HEK293 (cell line): ENCODE measurements at regions not wholly inside any gene's neighbourhood (a gene's known extent, or its start where the extent isn't known, plus 50 kb on each side); places are given as distances from the start of the nearest gene placed in this dataset.

ENCODE experiments used
- PRDM1 ChIP-seq: fragments of 450-650 bp; formaldehyde crosslinking; IDR thresholded peaks from 2 replicates; pipeline ENCODE4; 2016; ENCODE audit warnings: missing biosample characterization, missing genetic modification characterization
- YY1 ChIP-seq: fragments of 450-650 bp; formaldehyde crosslinking; IDR thresholded peaks from 2 replicates; pipeline ENCODE4 v1.5.1; 2018; ENCODE audit warnings: missing biosample characterization, missing genetic modification characterization
- ZNF140 ChIP-seq: fragments of 450-650 bp; formaldehyde crosslinking; IDR thresholded peaks from 2 replicates; pipeline ENCODE4 v1.5.1; 2016; ENCODE audit warnings: missing biosample characterization, missing genetic modification characterization
- ZNF274 ChIP-seq, 2 experiments: fragments of 200-500 bp in 1 of 2; fragments of 450-650 bp in 1 of 2; sonication (Bioruptor generic) in 1 of 2; formaldehyde crosslinking in 1 of 2; IDR thresholded peaks; 2 replicates each; pipeline versions ENCODE4 v1.5.1 to v1.6.1; 2014 to 2016; ENCODE audit warnings: borderline replicate concordance in 1 of 2, inconsistent platforms in 1 of 2, low read length in 1 of 2, missing biosample characterization in 1 of 2, missing genetic modification characterization in 1 of 2
- ZNF302 ChIP-seq: fragments of 450-650 bp; formaldehyde crosslinking; IDR thresholded peaks from 2 replicates; pipeline ENCODE4 v1.5.1; 2016; ENCODE audit warnings: missing biosample characterization, missing genetic modification characterization, low read depth
- ZNF48 ChIP-seq: fragments of 450-650 bp; formaldehyde crosslinking; IDR thresholded peaks from 2 replicates; pipeline ENCODE4 v1.5.1; 2016; ENCODE audit warnings: missing biosample characterization, missing genetic modification characterization
- TF ChIP-seq, protein P1 (sequence below): fragments of 450-650 bp; formaldehyde crosslinking; IDR thresholded peaks from 2 replicates; pipeline ENCODE4 v1.5.1; 2016; ENCODE audit warnings: missing biosample characterization, missing genetic modification characterization
- TF ChIP-seq, protein P2 (sequence below): fragments of 450-650 bp; formaldehyde crosslinking; IDR thresholded peaks from 2 replicates; pipeline ENCODE4 v1.5.1; 2016; ENCODE audit warnings: missing biosample characterization, missing genetic modification characterization

DNA sequence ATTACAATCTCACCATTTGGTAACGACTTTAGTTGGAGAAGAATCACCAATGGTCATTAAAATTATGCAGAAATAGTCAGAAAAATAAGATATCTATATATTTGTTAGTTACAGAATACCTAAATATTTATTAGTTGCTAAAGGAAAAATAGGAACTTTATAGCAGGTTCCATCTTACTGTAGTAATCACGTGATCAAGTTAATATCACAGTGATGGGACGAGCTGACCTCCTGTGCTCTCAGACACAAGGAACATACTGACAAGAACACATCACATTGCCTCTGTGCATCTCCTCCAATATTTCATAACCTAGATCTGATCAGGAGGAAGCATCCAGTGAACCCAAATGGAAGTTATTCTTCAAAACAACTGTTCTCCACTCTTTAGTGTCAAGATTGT lies 215.3 kb downstream of the GALR1 start:
- no peak for TF ChIP-seq ZNF48 (tag by site-specific recombination)
- TF ChIP-seq, protein P1, sequence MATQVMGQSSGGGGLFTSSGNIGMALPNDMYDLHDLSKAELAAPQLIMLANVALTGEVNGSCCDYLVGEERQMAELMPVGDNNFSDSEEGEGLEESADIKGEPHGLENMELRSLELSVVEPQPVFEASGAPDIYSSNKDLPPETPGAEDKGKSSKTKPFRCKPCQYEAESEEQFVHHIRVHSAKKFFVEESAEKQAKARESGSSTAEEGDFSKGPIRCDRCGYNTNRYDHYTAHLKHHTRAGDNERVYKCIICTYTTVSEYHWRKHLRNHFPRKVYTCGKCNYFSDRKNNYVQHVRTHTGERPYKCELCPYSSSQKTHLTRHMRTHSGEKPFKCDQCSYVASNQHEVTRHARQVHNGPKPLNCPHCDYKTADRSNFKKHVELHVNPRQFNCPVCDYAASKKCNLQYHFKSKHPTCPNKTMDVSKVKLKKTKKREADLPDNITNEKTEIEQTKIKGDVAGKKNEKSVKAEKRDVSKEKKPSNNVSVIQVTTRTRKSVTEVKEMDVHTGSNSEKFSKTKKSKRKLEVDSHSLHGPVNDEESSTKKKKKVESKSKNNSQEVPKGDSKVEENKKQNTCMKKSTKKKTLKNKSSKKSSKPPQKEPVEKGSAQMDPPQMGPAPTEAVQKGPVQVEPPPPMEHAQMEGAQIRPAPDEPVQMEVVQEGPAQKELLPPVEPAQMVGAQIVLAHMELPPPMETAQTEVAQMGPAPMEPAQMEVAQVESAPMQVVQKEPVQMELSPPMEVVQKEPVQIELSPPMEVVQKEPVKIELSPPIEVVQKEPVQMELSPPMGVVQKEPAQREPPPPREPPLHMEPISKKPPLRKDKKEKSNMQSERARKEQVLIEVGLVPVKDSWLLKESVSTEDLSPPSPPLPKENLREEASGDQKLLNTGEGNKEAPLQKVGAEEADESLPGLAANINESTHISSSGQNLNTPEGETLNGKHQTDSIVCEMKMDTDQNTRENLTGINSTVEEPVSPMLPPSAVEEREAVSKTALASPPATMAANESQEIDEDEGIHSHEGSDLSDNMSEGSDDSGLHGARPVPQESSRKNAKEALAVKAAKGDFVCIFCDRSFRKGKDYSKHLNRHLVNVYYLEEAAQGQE (tag by site-specific recombination): no peak
- TF ChIP-seq PRDM1 (tag by site-specific recombination): no peak
- TF ChIP-seq ZNF140 (tag by site-specific recombination): no peak
- TF ChIP-seq ZNF302 (tag by site-specific recombination): no peak
- no peak for TF ChIP-seq ZNF274 (IDR thresholded peaks at IDR 0.05; ENCODE audit: low read length)
- TF ChIP-seq ZNF274 (tag by site-specific recombination; IDR thresholded peaks at IDR 0.05; ENCODE audit: borderline replicate concordance): no peak
- TF ChIP-seq, protein P2, sequence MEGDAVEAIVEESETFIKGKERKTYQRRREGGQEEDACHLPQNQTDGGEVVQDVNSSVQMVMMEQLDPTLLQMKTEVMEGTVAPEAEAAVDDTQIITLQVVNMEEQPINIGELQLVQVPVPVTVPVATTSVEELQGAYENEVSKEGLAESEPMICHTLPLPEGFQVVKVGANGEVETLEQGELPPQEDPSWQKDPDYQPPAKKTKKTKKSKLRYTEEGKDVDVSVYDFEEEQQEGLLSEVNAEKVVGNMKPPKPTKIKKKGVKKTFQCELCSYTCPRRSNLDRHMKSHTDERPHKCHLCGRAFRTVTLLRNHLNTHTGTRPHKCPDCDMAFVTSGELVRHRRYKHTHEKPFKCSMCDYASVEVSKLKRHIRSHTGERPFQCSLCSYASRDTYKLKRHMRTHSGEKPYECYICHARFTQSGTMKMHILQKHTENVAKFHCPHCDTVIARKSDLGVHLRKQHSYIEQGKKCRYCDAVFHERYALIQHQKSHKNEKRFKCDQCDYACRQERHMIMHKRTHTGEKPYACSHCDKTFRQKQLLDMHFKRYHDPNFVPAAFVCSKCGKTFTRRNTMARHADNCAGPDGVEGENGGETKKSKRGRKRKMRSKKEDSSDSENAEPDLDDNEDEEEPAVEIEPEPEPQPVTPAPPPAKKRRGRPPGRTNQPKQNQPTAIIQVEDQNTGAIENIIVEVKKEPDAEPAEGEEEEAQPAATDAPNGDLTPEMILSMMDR: no peak
- no peak for TF ChIP-seq YY1 (tag by site-specific recombination)
